ENCODE measurements at regions not wholly inside any gene's neighbourhood (a gene's known extent, or its start where the extent isn't known, plus 50 kb on each side); places are given as distances from the start of the nearest gene placed in this dataset.

GRCh38 chr10:78760463-78761310 lies 308.1 kb upstream of the ZMIZ1 start:
- in situ Hi-C loops (cut with HindIII; ENCODE audit: low pct_ligation_motif_present, low pct_unique_long_range_greater_than_20kb, low sequenced_read_pairs) = no loop called here
- no peak for DNase-seq

GRCh38 chr10:78761311-78761781 lies 307.4 kb upstream of the ZMIZ1 start:
- in situ Hi-C loops (cut with HindIII; ENCODE audit: low pct_ligation_motif_present, low pct_unique_long_range_greater_than_20kb, low sequenced_read_pairs) = no loop called here

GRCh38 chr10:78762086-78762630 lies 306.6 kb upstream of the ZMIZ1 start:
- in situ Hi-C loops (cut with HindIII; ENCODE audit: low pct_ligation_motif_present, low pct_unique_long_range_greater_than_20kb, low sequenced_read_pairs) = no loop called here
- no peak for DNase-seq

More at GRCh38 chr10:78761311-78761781, 307.4 kb upstream of the ZMIZ1 start:
- DNase-seq = no peak

GRCh38 chr10:78763234-78763633 lies 305.5 kb upstream of the ZMIZ1 start:
- in situ Hi-C loops (cut with HindIII; ENCODE audit: low pct_ligation_motif_present, low pct_unique_long_range_greater_than_20kb, low sequenced_read_pairs) = no loop called here
- no peak for DNase-seq

GRCh38 chr10:78763651-78764395 lies 304.9 kb upstream of the ZMIZ1 start:
- DNase-seq = no peak
- in situ Hi-C loops (cut with HindIII; ENCODE audit: low pct_ligation_motif_present, low pct_unique_long_range_greater_than_20kb, low sequenced_read_pairs) = no loop called here

GRCh38 chr10:78764436-78764835 lies 304.3 kb upstream of the ZMIZ1 start:
- in situ Hi-C loops (cut with HindIII; ENCODE audit: low pct_ligation_motif_present, low pct_unique_long_range_greater_than_20kb, low sequenced_read_pairs) = no loop called here
- no peak for DNase-seq

GRCh38 chr10:78764846-78765430 lies 303.8 kb upstream of the ZMIZ1 start:
- in situ Hi-C loops (cut with HindIII; ENCODE audit: low pct_ligation_motif_present, low pct_unique_long_range_greater_than_20kb, low sequenced_read_pairs) = no loop called here
- no peak for DNase-seq

- in situ Hi-C loops (cut with HindIII; ENCODE audit: low pct_ligation_motif_present, low pct_unique_long_range_greater_than_20kb, low sequenced_read_pairs) = no loop called here
- no peak for DNase-seq
These were observed 302.9 kb upstream of the ZMIZ1 start for GRCh38 chr10:78765726-78766335.

GRCh38 chr10:78766603-78767002 lies 302.2 kb upstream of the ZMIZ1 start:
- in situ Hi-C loops (cut with HindIII; ENCODE audit: low pct_ligation_motif_present, low pct_unique_long_range_greater_than_20kb, low sequenced_read_pairs) = no loop called here
- no peak for DNase-seq

GRCh38 chr10:78768041-78768835 lies 300.5 kb upstream of the ZMIZ1 start:
- no peak for DNase-seq
- in situ Hi-C loops (cut with HindIII; ENCODE audit: low pct_ligation_motif_present, low pct_unique_long_range_greater_than_20kb, low sequenced_read_pairs) = no loop called here

GRCh38 chr10:78768876-78769275 lies 299.9 kb upstream of the ZMIZ1 start:
- DNase-seq = no peak
- in situ Hi-C loops (cut with HindIII; ENCODE audit: low pct_ligation_motif_present, low pct_unique_long_range_greater_than_20kb, low sequenced_read_pairs) = no loop called here

- in situ Hi-C loops (cut with HindIII; ENCODE audit: low pct_ligation_motif_present, low pct_unique_long_range_greater_than_20kb, low sequenced_read_pairs) = no loop called here
These were observed 299.2 kb upstream of the ZMIZ1 start for GRCh38 chr10:78769526-78769925.

GRCh38 chr10:78770167-78771090 lies 298.3 kb upstream of the ZMIZ1 start:
- DNase-seq = no peak
- in situ Hi-C loops (cut with HindIII; ENCODE audit: low pct_ligation_motif_present, low pct_unique_long_range_greater_than_20kb, low sequenced_read_pairs) = no loop called here

More at GRCh38 chr10:78769526-78769925, 299.2 kb upstream of the ZMIZ1 start:
- no peak for DNase-seq

- DNase-seq = no peak
- in situ Hi-C loops (cut with HindIII; ENCODE audit: low pct_ligation_motif_present, low pct_unique_long_range_greater_than_20kb, low sequenced_read_pairs) = no loop called here
These were observed 297.5 kb upstream of the ZMIZ1 start for GRCh38 chr10:78771260-78771659.

- in situ Hi-C loops (cut with HindIII; ENCODE audit: low pct_ligation_motif_present, low pct_unique_long_range_greater_than_20kb, low sequenced_read_pairs) = no loop called here
- no peak for DNase-seq
These were observed 296.8 kb upstream of the ZMIZ1 start for GRCh38 chr10:78771808-78772455.

- in situ Hi-C loops (cut with HindIII; ENCODE audit: low pct_ligation_motif_present, low pct_unique_long_range_greater_than_20kb, low sequenced_read_pairs) = no loop called here
- no peak for DNase-seq
These were observed 296.3 kb upstream of the ZMIZ1 start for GRCh38 chr10:78772486-78772885.
